OCI-LY7 (cell line): ENCODE measurements at regions not wholly inside any gene's neighbourhood (a gene's known extent, or its start where the extent isn't known, plus 50 kb on each side); places are given as distances from the start of the nearest gene placed in this dataset.
"Not testable (repeated sequence)": the region's sequence is repeated elsewhere in the genome, so short reads cannot be mapped to it uniquely, and the experiment has no call there.

Experiments
- BruUV-seq: library from RNA; stranded (reverse); fragments of 400-500 nt; replicated peaks from 2 replicates; lab custom pipeline; 2021; lab: Mats Ljungman, UMichigan
- CTCF ChIA-PET: fragments of 300-600 bp; sonication (Branson Sonifier 250); formaldehyde crosslinking; loops from one replicate; lab custom pipeline; 2022; ENCODE audit warnings: antibody characterized with exemption; ENCODE audit not compliant: unreplicated experiment; lab: Charles Lee
- POLR2A ChIA-PET: fragments of 300-600 bp; sonication (Branson Sonifier 250); formaldehyde crosslinking; loops from one replicate; lab custom pipeline; 2022; ENCODE audit warnings: antibody characterized with exemption; lab: Charles Lee
- DNase-seq: peaks from one replicate; pipeline ENCODE4 v3.0.0-alpha.2; 2015; ENCODE audit warnings: low spot score
- H2AFZ ChIP-seq: fragments of 200-600 bp; sonication (generic), shearing (Covaris generic); 2 replicates; pipeline ENCODE4 v1.6.1; 2014; ENCODE audit warnings: mild to moderate bottlenecking, antibody characterized with exemption, low read length, moderate library complexity
- H3K27ac ChIP-seq: fragments of 200-600 bp; sonication (generic); 2 replicates; pipeline ENCODE4 v1.5.1; 2014; ENCODE audit warnings: mixed run types, low read depth, mild to moderate bottlenecking, moderate library complexity, low read length, inconsistent platforms; ENCODE audit not compliant: poor library complexity, severe bottlenecking
- H3K36me3 ChIP-seq: fragments of 200-600 bp; sonication (generic); 2 replicates; pipeline ENCODE4 v1.6.1; 2014; ENCODE audit warnings: mild to moderate bottlenecking, antibody characterized with exemption, low read length, moderate library complexity, mixed read lengths; ENCODE audit not compliant: insufficient read depth
- H3K4me1 ChIP-seq: fragments of 200-600 bp; sonication (generic); 2 replicates; pipeline ENCODE4 v1.5.1; 2014; ENCODE audit warnings: mild to moderate bottlenecking, low read length; ENCODE audit not compliant: insufficient read depth, poor library complexity, severe bottlenecking
- H3K4me2 ChIP-seq: fragments of 200-600 bp; sonication (generic); 2 replicates; pipeline ENCODE4 v1.6.1; 2014; ENCODE audit warnings: mild to moderate bottlenecking, low read length
- H3K4me3 ChIP-seq: fragments of 200-600 bp; sonication (generic); 2 replicates; pipeline ENCODE4 v1.5.1; 2014; ENCODE audit warnings: mild to moderate bottlenecking, low read depth, low read length; ENCODE audit not compliant: poor library complexity, severe bottlenecking
- H3K79me2 ChIP-seq: fragments of 200-600 bp; sonication (generic); 2 replicates; pipeline ENCODE4 v1.6.1; 2016; ENCODE audit warnings: low read depth, mild to moderate bottlenecking, low read length, moderate library complexity, mixed read lengths; ENCODE audit not compliant: insufficient read depth
- H3K9me2 ChIP-seq: fragments of 200-600 bp; sonication (generic); 2 replicates; pipeline ENCODE4 v1.6.1; 2016; ENCODE audit warnings: mild to moderate bottlenecking, low read length, mixed read lengths; ENCODE audit not compliant: insufficient read depth
- H3K9me3 ChIP-seq: fragments of 200-600 bp; sonication (generic); 2 replicates; pipeline ENCODE4 v1.6.1; 2014; ENCODE audit warnings: mild to moderate bottlenecking, mixed run types, low read length, mixed read lengths
- H4K20me1 ChIP-seq: fragments of 200-600 bp; sonication (generic); 2 replicates; pipeline ENCODE4 v1.6.1; 2014; ENCODE audit warnings: mild to moderate bottlenecking, antibody characterized with exemption, low read length, moderate library complexity, mixed read lengths; ENCODE audit not compliant: insufficient read depth
- CTCF ChIP-seq: fragments of 200-600 bp; sonication (generic); conservative IDR thresholded peaks from 2 replicates; pipeline ENCODE4 v1.5.1; 2014; ENCODE audit warnings: mild to moderate bottlenecking, antibody characterized with exemption, low read length, moderate library complexity, mixed read lengths
- EZH2phosphoT487 ChIP-seq: fragments of 200-600 bp; sonication (generic); IDR thresholded peaks from 2 replicates; pipeline ENCODE4 v1.6.1; 2018; ENCODE audit warnings: low read depth, borderline replicate concordance, mild to moderate bottlenecking, mixed run types, antibody characterized with exemption, low read length, moderate library complexity, mixed read lengths
- intact Hi-C: fragments of 100-400 bp; cut with micrococcal nuclease; formaldehyde crosslinking; loops from one replicate; pipeline ENCODE4 v1.10.0; 2022; ENCODE audit not compliant: unreplicated experiment

- no peak for TF ChIP-seq EZH2phosphoT487
- TF ChIP-seq CTCF, result no peak
- Histone ChIP-seq H3K36me3 (no peaks in the 10 kb centered on the region), H3K9me3 (no peaks in the 10 kb centered on the region), H3K4me3 (no peak overlapping the region), H3K4me2 (no peak overlapping the region), H3K27ac (no peak overlapping the region), H4K20me1 (no peaks in the 10 kb centered on the region), H3K9me2 (no peaks in the 10 kb centered on the region), H3K79me2 (no peaks in the 10 kb centered on the region), H3K4me1 (no peaks in the 10 kb centered on the region), H2AFZ (no peak overlapping the region)
- intact Hi-C loops, result no loop called here
- CTCF ChIA-PET, result no interaction called here
- no TSS peak for BruUV-seq
- DNase-seq, result no peak
- POLR2A ChIA-PET, result interaction anchor here (0.5 kb wide), 1 partner anchor 294 kb away, joined by 4 read pairs; no protein-coding TSS in a partner anchor
These were observed 108.2 kb downstream of the RAP2A start for GRCh38 chr13:97542102-97542685.

GRCh38 chr13:97544031-97544765, 110.2 kb downstream of the RAP2A start:
- Histone ChIP-seq H3K4me1 (no peaks in the 10 kb centered on the region), H3K79me2 (no peaks in the 10 kb centered on the region), H3K4me3 (no peak overlapping the region), H3K9me2 (no peaks in the 10 kb centered on the region), H3K36me3 (no peaks in the 10 kb centered on the region), H2AFZ (no peak overlapping the region), H3K27ac (no peak overlapping the region), H4K20me1 (no peaks in the 10 kb centered on the region), H3K4me2 (no peak overlapping the region), H3K9me3 (no peaks in the 10 kb centered on the region)
- ChIA-PET POLR2A (no interaction called here), CTCF (no interaction called here)
- intact Hi-C loops, result no loop called here
- DNase-seq, result no peak
- no TSS peak for BruUV-seq
- TF ChIP-seq CTCF, result no peak

DNA sequence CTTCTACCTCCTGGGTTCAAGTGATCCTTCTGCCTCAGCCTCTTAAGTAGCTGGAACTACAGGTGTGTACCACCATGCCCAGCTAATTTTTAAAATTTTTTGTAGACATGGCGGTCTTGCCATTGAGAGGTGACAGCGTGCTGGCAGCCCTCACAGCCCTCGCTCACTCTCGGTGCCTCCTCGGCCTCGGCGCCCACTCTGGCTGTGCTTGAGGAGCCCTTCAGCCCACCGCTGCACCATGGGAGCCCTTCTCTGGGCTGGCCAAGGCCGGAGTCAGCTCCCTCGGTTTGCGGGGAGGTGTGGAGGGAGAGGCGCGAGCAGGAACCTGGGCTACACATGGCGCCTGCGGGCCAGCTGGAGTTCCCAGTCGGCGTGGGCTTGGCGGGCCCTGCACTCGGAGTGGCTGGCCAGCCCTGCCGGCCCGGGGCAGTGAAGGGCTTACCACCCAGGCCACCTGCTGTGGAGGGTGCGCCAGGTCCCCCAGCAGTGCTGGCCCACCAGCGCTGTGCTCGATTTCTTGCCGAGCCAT, 111.1 kb downstream of the RAP2A start:
- H3K79me2 ChIP-seq, H3K9me2 ChIP-seq, H3K27ac ChIP-seq, H3K9me3 ChIP-seq, H3K4me3 ChIP-seq, CTCF ChIA-PET, H4K20me1 ChIP-seq, BruUV-seq, POLR2A ChIA-PET, H3K4me2 ChIP-seq, H3K36me3 ChIP-seq, intact Hi-C loops, H2AFZ ChIP-seq, DNase-seq, H3K4me1 ChIP-seq: not testable (repeated sequence)
